IMR-90 (cell line): ENCODE measurements at regions not wholly inside any gene's neighbourhood (a gene's known extent, or its start where the extent isn't known, plus 50 kb on each side); places are given as distances from the start of the nearest gene placed in this dataset.

Experiments
- ATAC-seq: fragments of 200-7000 bp; cut with Tn5 transposase; 2 replicates; pipeline ENCODE4 v1.9.1; 2020; ENCODE audit warnings: low read depth, mild to moderate bottlenecking, moderate library complexity
- BruUV-seq: library from RNA; stranded (reverse); fragments of 400-500 nt; replicated peaks from 2 replicates; lab custom pipeline; 2021; lab: Mats Ljungman, UMichigan
- CTCF ChIA-PET: fragments of 300-600 bp; formaldehyde crosslinking; extraction: SDS; loops from one replicate; lab custom pipeline; 2021; ENCODE audit warnings: antibody characterized with exemption; lab: Yijun Ruan, JAX
- POLR2A ChIA-PET: fragments of 300-600 bp; sonication (Branson Sonifier 250); formaldehyde crosslinking; loops from one replicate; lab custom pipeline; 2022; ENCODE audit warnings: antibody characterized with exemption; ENCODE audit not compliant: unreplicated experiment; lab: Charles Lee
- DNase-seq: peaks from one replicate; pipeline ENCODE4 v3.0.0; 2013
- H2AFZ ChIP-seq: replicated peaks from 2 replicates; pipeline ENCODE3; 2013; ENCODE audit warnings: low read length, mild to moderate bottlenecking; ENCODE audit not compliant: poor library complexity
- H2AK5ac ChIP-seq: 2 replicates; pipeline ENCODE4 v1.6.1; 2013; ENCODE audit warnings: low read depth, low read length, inconsistent platforms
- H2AK9ac ChIP-seq: replicated peaks from 2 replicates; pipeline ENCODE3; 2013; ENCODE audit warnings: mild to moderate bottlenecking, low read depth, low read length, moderate library complexity; ENCODE audit not compliant: poor library complexity
- H2BK120ac ChIP-seq: 2 replicates; pipeline ENCODE4 v1.6.1; 2013; ENCODE audit warnings: low read depth, low read length, inconsistent platforms
- H2BK15ac ChIP-seq: 3 replicates; pipeline ENCODE4 v1.6.1; 2013; ENCODE audit warnings: low read depth, low read length, inconsistent platforms
- H2BK20ac ChIP-seq: 2 replicates; pipeline ENCODE4 v1.6.1; 2013; ENCODE audit warnings: low read depth, mild to moderate bottlenecking, inconsistent platforms, low read length, moderate library complexity
- H2BK5ac ChIP-seq: 2 replicates; pipeline ENCODE4 v1.6.1; 2013; ENCODE audit warnings: mild to moderate bottlenecking, low read depth, low read length, inconsistent platforms; ENCODE audit not compliant: poor library complexity, severe bottlenecking
- H3K14ac ChIP-seq: replicated peaks from 2 replicates; pipeline ENCODE4 v1.6.1; 2013; ENCODE audit warnings: low read depth, low read length, inconsistent platforms
- H3K18ac ChIP-seq: 2 replicates; pipeline ENCODE4 v1.6.1; 2013; ENCODE audit warnings: low read depth, low read length, control low read depth
- H3K23ac ChIP-seq: 2 replicates; pipeline ENCODE4 v1.6.1; 2013; ENCODE audit warnings: low read depth, low read length, inconsistent platforms
- H3K27ac ChIP-seq: 2 replicates; pipeline ENCODE4 v1.5.1; 2013; ENCODE audit warnings: mild to moderate bottlenecking, control low read depth, low read length; ENCODE audit not compliant: insufficient read depth
- H3K27me3 ChIP-seq: 2 replicates; pipeline ENCODE4 v1.6.1; 2013; ENCODE audit warnings: low read length; ENCODE audit not compliant: control insufficient read depth, insufficient read depth
- H3K36me3 ChIP-seq: 2 replicates; pipeline ENCODE4 v1.6.1; 2013; ENCODE audit warnings: low read length, mixed read lengths; ENCODE audit not compliant: control insufficient read depth, insufficient read depth
- H3K4ac ChIP-seq: 2 replicates; pipeline ENCODE4 v1.6.1; 2013; ENCODE audit warnings: low read depth, low read length, inconsistent platforms
- H3K4me1 ChIP-seq: 2 replicates; pipeline ENCODE4 v1.6.1; 2013; ENCODE audit warnings: low read length, mixed read lengths; ENCODE audit not compliant: control insufficient read depth, insufficient read depth
- H3K4me2 ChIP-seq: 2 replicates; pipeline ENCODE4 v1.6.1; 2013; ENCODE audit warnings: low read depth, mild to moderate bottlenecking, control low read depth, low read length, moderate library complexity
- H3K4me3 ChIP-seq: 2 replicates; pipeline ENCODE4 v1.5.1; 2013; ENCODE audit warnings: low read depth, mild to moderate bottlenecking, control low read depth, low read length, moderate library complexity; ENCODE audit not compliant: insufficient read depth
- H3K56ac ChIP-seq: 2 replicates; pipeline ENCODE4 v1.6.1; 2013; ENCODE audit warnings: low read length, inconsistent platforms; ENCODE audit not compliant: insufficient read depth; ENCODE audit errors: extremely low read depth
- H3K79me1 ChIP-seq, 2 experiments: 2 replicates each; pipeline ENCODE4 v1.6.1; 2013; ENCODE audit warnings: low read length in 2 of 2, inconsistent platforms in 1 of 2, low read depth in 1 of 2
- H3K9ac ChIP-seq: 2 replicates; pipeline ENCODE4 v1.6.1; 2013; ENCODE audit warnings: low read depth, low read length, control low read depth
- H3K9me1 ChIP-seq: 2 replicates; pipeline ENCODE4 v1.6.1; 2013; ENCODE audit warnings: low read length, inconsistent platforms; ENCODE audit not compliant: insufficient read depth
- H3K9me3 ChIP-seq: 2 replicates; pipeline ENCODE4 v1.6.1; 2013; ENCODE audit warnings: low read length; ENCODE audit not compliant: control insufficient read depth, insufficient read depth
- H4K20me1 ChIP-seq: 2 replicates; pipeline ENCODE4 v1.6.1; 2013; ENCODE audit warnings: low read length, inconsistent platforms; ENCODE audit not compliant: insufficient read depth
- H4K5ac ChIP-seq: 2 replicates; pipeline ENCODE4 v1.6.1; 2013; ENCODE audit warnings: mild to moderate bottlenecking, low read depth, low read length, control low read depth
- H4K8ac ChIP-seq, 2 experiments: 2 replicates each; pipeline ENCODE4 v1.6.1; 2013; ENCODE audit warnings: low read depth in 2 of 2, low read length in 2 of 2, control low read depth in 1 of 2, inconsistent platforms in 1 of 2
- H4K91ac ChIP-seq: 2 replicates; pipeline ENCODE4 v1.6.1; 2013; ENCODE audit warnings: low read depth, low read length, inconsistent platforms; ENCODE audit not compliant: insufficient read depth
- BHLHE40 ChIP-seq: fragments of 150-350 bp; IDR thresholded peaks from 2 replicates; pipeline ENCODE4 v1.6.1; 2016; ENCODE audit warnings: mild to moderate bottlenecking, low read depth, low read length
- CEBPB ChIP-seq: IDR thresholded peaks from 2 replicates; pipeline ENCODE4 v1.6.1; 2012; ENCODE audit warnings: low read depth, low read length, improper control_type of control experiment
- CHD1 ChIP-seq: IDR thresholded peaks from 2 replicates; pipeline ENCODE4 v1.6.1; 2012; ENCODE audit warnings: low read depth, low read length, improper control_type of control experiment
- FOS ChIP-seq: fragments of 150-350 bp; IDR thresholded peaks from 2 replicates; pipeline ENCODE4 v1.6.1; 2016; ENCODE audit warnings: low read depth, low read length
- MAFK ChIP-seq: IDR thresholded peaks from 2 replicates; pipeline ENCODE4 v1.6.1; 2012; ENCODE audit warnings: low read depth, low read length, improper control_type of control experiment
- MAZ ChIP-seq: IDR thresholded peaks from 2 replicates; pipeline ENCODE4 v1.6.1; 2012; ENCODE audit warnings: low read depth, mild to moderate bottlenecking, low read length, improper control_type of control experiment, moderate library complexity, borderline replicate concordance
- MXI1 ChIP-seq: IDR thresholded peaks from 2 replicates; pipeline ENCODE4 v1.6.1; 2012; ENCODE audit warnings: low read depth, mild to moderate bottlenecking, low read length, moderate library complexity, borderline replicate concordance
- NFE2L2 ChIP-seq: fragments of 150-350 bp; IDR thresholded peaks from 2 replicates; pipeline ENCODE4 v1.6.1; 2016; ENCODE audit warnings: low read depth, mild to moderate bottlenecking, low read length
- POLR2A ChIP-seq: IDR thresholded peaks from 2 replicates; pipeline ENCODE4 v1.6.1; 2012; ENCODE audit warnings: mild to moderate bottlenecking, low read depth, low read length
- RAD21 ChIP-seq: IDR thresholded peaks from 2 replicates; pipeline ENCODE4 v1.6.1; 2012; ENCODE audit warnings: low read length, improper control_type of control experiment
- RCOR1 ChIP-seq: IDR thresholded peaks from 2 replicates; pipeline ENCODE4 v1.6.1; 2012; ENCODE audit warnings: mild to moderate bottlenecking, low read length, improper control_type of control experiment; ENCODE audit not compliant: insufficient replicate concordance
- RFX5 ChIP-seq: IDR thresholded peaks from 2 replicates; pipeline ENCODE4 v1.8.0; 2012; ENCODE audit warnings: low read depth, mild to moderate bottlenecking, low read length, moderate library complexity
- SMC3 ChIP-seq: fragments of 150-350 bp; IDR thresholded peaks from 2 replicates; pipeline ENCODE4 v1.6.1; 2016; ENCODE audit warnings: low read depth, mild to moderate bottlenecking, antibody characterized with exemption, low read length, moderate library complexity
- whole genome bisulfite sequencing, 2 experiments: methylation state at CpG; one replicate each; pipeline versions ENCODE4 v1.1.5 to v1.1.7; 2013; ENCODE audit warnings: missing lambda C conversion rate in 2 of 2; ENCODE audit not compliant: insufficient read length in 1 of 2; ENCODE audit errors: extremely low coverage in 2 of 2; 5-methylcytosine and 5-hydroxymethylcytosine counted together
- dilution Hi-C: fragments of 300-500 bp; cut with HindIII; formaldehyde crosslinking; loops from one replicate; pipeline ENCODE4 v1.14.3; 2018; ENCODE audit warnings: low sequenced_read_pairs; ENCODE audit not compliant: unreplicated experiment
- in situ Hi-C: fragments of 300-500 bp; cut with MboI; formaldehyde crosslinking; loops from 3 replicates; pipeline ENCODE4 v1.14.3; 2019; ENCODE audit warnings: low sequenced_read_pairs, inconsistent platforms, mixed read lengths
- intact Hi-C: fragments of 100-400 bp; cut with micrococcal nuclease; formaldehyde crosslinking; loops from 2 replicates; pipeline ENCODE4 v1.10.0; 2022
- TF ChIP-seq, protein P1 (sequence below): conservative IDR thresholded peaks from 2 replicates; pipeline ENCODE4 v1.5.1; 2012; ENCODE audit warnings: mild to moderate bottlenecking, low read depth, low read length, improper control_type of control experiment
- TF ChIP-seq, protein P2 (sequence below): fragments of 150-350 bp; IDR thresholded peaks from 2 replicates; pipeline ENCODE4 v1.6.1; 2016; ENCODE audit warnings: low read depth, mild to moderate bottlenecking, low read length, moderate library complexity, borderline replicate concordance

DNA sequence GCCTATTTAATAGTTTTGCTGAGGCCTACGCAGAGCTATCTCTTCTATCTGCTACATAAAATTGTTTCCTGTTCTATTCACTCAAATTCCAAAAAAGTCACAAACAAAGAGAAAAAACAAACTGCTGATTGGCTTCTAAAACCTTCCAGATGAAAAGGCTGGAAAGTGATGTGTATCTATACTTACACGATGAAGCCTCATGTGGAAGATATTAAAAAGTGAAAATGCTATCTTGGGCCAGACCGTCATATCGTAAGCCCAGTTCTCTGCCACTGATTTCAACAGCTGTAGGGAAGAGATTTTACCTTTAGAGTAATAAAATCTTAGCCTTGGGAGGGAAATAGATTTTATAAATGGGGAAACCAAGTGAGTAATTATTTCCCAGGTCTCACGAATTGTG is 394.8 kb downstream of the KIF20B start:
- intact Hi-C loops (no loop called here), in situ Hi-C loops (no loop called here), dilution Hi-C loops (no loop called here)
- Histone ChIP-seq H3K56ac (no peak overlapping the region), H3K27me3 (no peaks in the 10 kb centered on the region), H3K4ac (no peak overlapping the region), H3K9me3 (no peaks in the 10 kb centered on the region), H3K4me3 (no peak overlapping the region), H4K8ac (no peak overlapping the region), H2AFZ (no peak overlapping the region), H3K23ac (no peak overlapping the region), H2AK5ac (no peak overlapping the region), H3K36me3 (no peaks in the 10 kb centered on the region), H3K4me2 (no peak overlapping the region), H3K79me1 (no peaks in the 10 kb centered on the region), H2BK15ac (no peak overlapping the region), H3K18ac (no peak overlapping the region), H3K9ac (no peak overlapping the region), H2BK120ac (no peak overlapping the region), H4K20me1 (no peaks in the 10 kb centered on the region), H4K91ac (no peak overlapping the region), H2BK5ac (no peak overlapping the region), H4K5ac (no peak overlapping the region), H3K4me1 (no peaks in the 10 kb centered on the region), H3K9me1 (no peaks in the 10 kb centered on the region), H3K14ac (no peak overlapping the region), H3K27ac (no peak overlapping the region), H2BK20ac (no peak overlapping the region), H2AK9ac (no peak overlapping the region)
- ChIA-PET CTCF (no interaction called here), POLR2A (no interaction called here)
- no TSS peak for BruUV-seq
- ATAC-seq (no peak), DNase-seq (no peak)
- WGBS, 2 experiments = 80% methylated on average over 1 of the region's 5 CpGs; no CpG with 5 or more reads in 1 of the 2 experiments
- TF ChIP-seq BHLHE40 (no peak), POLR2A (no peak), CHD1 (no peak), FOS (no peak), RFX5 (no peak), MXI1 (no peak), MAZ (no peak), NFE2L2 (no peak), RAD21 (no peak), SMC3 (no peak), MAFK (no peak), RCOR1 (no peak), CEBPB (no peak)
- TF ChIP-seq, protein P1, sequence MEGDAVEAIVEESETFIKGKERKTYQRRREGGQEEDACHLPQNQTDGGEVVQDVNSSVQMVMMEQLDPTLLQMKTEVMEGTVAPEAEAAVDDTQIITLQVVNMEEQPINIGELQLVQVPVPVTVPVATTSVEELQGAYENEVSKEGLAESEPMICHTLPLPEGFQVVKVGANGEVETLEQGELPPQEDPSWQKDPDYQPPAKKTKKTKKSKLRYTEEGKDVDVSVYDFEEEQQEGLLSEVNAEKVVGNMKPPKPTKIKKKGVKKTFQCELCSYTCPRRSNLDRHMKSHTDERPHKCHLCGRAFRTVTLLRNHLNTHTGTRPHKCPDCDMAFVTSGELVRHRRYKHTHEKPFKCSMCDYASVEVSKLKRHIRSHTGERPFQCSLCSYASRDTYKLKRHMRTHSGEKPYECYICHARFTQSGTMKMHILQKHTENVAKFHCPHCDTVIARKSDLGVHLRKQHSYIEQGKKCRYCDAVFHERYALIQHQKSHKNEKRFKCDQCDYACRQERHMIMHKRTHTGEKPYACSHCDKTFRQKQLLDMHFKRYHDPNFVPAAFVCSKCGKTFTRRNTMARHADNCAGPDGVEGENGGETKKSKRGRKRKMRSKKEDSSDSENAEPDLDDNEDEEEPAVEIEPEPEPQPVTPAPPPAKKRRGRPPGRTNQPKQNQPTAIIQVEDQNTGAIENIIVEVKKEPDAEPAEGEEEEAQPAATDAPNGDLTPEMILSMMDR = no peak
- TF ChIP-seq, protein P2, sequence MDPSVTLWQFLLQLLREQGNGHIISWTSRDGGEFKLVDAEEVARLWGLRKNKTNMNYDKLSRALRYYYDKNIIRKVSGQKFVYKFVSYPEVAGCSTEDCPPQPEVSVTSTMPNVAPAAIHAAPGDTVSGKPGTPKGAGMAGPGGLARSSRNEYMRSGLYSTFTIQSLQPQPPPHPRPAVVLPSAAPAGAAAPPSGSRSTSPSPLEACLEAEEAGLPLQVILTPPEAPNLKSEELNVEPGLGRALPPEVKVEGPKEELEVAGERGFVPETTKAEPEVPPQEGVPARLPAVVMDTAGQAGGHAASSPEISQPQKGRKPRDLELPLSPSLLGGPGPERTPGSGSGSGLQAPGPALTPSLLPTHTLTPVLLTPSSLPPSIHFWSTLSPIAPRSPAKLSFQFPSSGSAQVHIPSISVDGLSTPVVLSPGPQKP = no peak
